KOPT-K1 (cell line): ENCODE measurements at regions not wholly inside any gene's neighbourhood (a gene's known extent, or its start where the extent isn't known, plus 50 kb on each side); places are given as distances from the start of the nearest gene placed in this dataset.
"Not testable (repeated sequence)": the region's sequence is repeated elsewhere in the genome, so short reads cannot be mapped to it uniquely, and the experiment has no call there.

ENCODE experiments used
- H3K27ac ChIP-seq: fragments of 200-600 bp; sonication (generic); 2 replicates; pipeline ENCODE4 v1.5.1; 2016; ENCODE audit warnings: antibody characterized with exemption, mild to moderate bottlenecking, low read depth, low read length; ENCODE audit not compliant: poor library complexity, severe bottlenecking
- H3K36me3 ChIP-seq: fragments of 200-600 bp; sonication (generic); 2 replicates; pipeline ENCODE4 v1.5.1; 2017; ENCODE audit warnings: antibody characterized with exemption, mild to moderate bottlenecking, low read length, moderate library complexity; ENCODE audit not compliant: insufficient read depth
- H3K9me3 ChIP-seq: fragments of 200-600 bp; sonication (generic); 2 replicates; pipeline ENCODE4 v1.5.1; 2017; ENCODE audit warnings: antibody characterized with exemption, low read length, mild to moderate bottlenecking; ENCODE audit not compliant: insufficient read depth, poor library complexity, severe bottlenecking

GRCh38 chr11:38013157-38013556 lies 1415.1 kb upstream of the RAG2 start:
- Histone ChIP-seq H3K27ac (no peak overlapping the region), H3K9me3 (no peaks in the 10 kb centered on the region), H3K36me3 (no peaks in the 10 kb centered on the region)

- no peak overlapping the region for H3K27ac ChIP-seq
- H3K9me3 ChIP-seq, result no peaks in the 10 kb centered on the region
- no peaks in the 10 kb centered on the region for H3K36me3 ChIP-seq
Measured at GRCh38 chr11:38011496-38011895, 1413.5 kb upstream of the RAG2 start.

GRCh38 chr11:38009932-38010331 lies 1411.9 kb upstream of the RAG2 start:
- no peak overlapping the region for H3K27ac ChIP-seq
- no peaks in the 10 kb centered on the region for H3K9me3 ChIP-seq

GRCh38 chr11:38006466-38006865 lies 1408.4 kb upstream of the RAG2 start:
- Histone ChIP-seq H3K27ac (no peak overlapping the region), H3K9me3 (peaks cover 5% of the 10 kb centered on the region), H3K36me3 (no peaks in the 10 kb centered on the region)

More at GRCh38 chr11:38009932-38010331, 1411.9 kb upstream of the RAG2 start:
- H3K36me3 ChIP-seq, result no peaks in the 10 kb centered on the region

- H3K36me3 ChIP-seq, result no peaks in the 10 kb centered on the region
- peaks cover 5% of the 10 kb centered on the region for H3K9me3 ChIP-seq
- H3K27ac ChIP-seq, result no peak overlapping the region
Measured at GRCh38 chr11:38005597-38005996, 1407.6 kb upstream of the RAG2 start.

- H3K36me3 ChIP-seq, result no peaks in the 10 kb centered on the region
- H3K27ac ChIP-seq, result no peak overlapping the region
- peaks cover under 1% of the 10 kb centered on the region for H3K9me3 ChIP-seq
Measured at GRCh38 chr11:37999171-37999570, 1401.1 kb upstream of the RAG2 start.

GRCh38 chr11:37995886-37996285 lies 1397.8 kb upstream of the RAG2 start:
- H3K9me3 ChIP-seq, result no peaks in the 10 kb centered on the region
- no peak overlapping the region for H3K27ac ChIP-seq
- no peaks in the 10 kb centered on the region for H3K36me3 ChIP-seq

- Histone ChIP-seq H3K36me3 (no peaks in the 10 kb centered on the region), H3K27ac (no peak overlapping the region), H3K9me3 (no peaks in the 10 kb centered on the region)
Measured at GRCh38 chr11:37988031-37988430, 1390.0 kb upstream of the RAG2 start.

- Histone ChIP-seq H3K36me3 (no peaks in the 10 kb centered on the region), H3K27ac (no peak overlapping the region), H3K9me3 (no peaks in the 10 kb centered on the region)
Measured at GRCh38 chr11:37984991-37985390, 1387.0 kb upstream of the RAG2 start.

- Histone ChIP-seq H3K9me3 (no peaks in the 10 kb centered on the region), H3K27ac (no peak overlapping the region), H3K36me3 (no peaks in the 10 kb centered on the region)
Measured at GRCh38 chr11:37978647-37979046, 1380.6 kb upstream of the RAG2 start.

- no peak overlapping the region for H3K27ac ChIP-seq
- H3K9me3 ChIP-seq, result no peaks in the 10 kb centered on the region
- no peaks in the 10 kb centered on the region for H3K36me3 ChIP-seq
Measured at GRCh38 chr11:37973941-37974340, 1375.9 kb upstream of the RAG2 start.

GRCh38 chr11:37972691-37973090 lies 1374.7 kb upstream of the RAG2 start:
- Histone ChIP-seq H3K36me3 (no peaks in the 10 kb centered on the region), H3K9me3 (no peaks in the 10 kb centered on the region), H3K27ac (no peak overlapping the region)

- H3K36me3 ChIP-seq, H3K9me3 ChIP-seq, H3K27ac ChIP-seq: not testable (repeated sequence)
Measured at GRCh38 chr11:37969336-37969735, 1371.3 kb upstream of the RAG2 start.

- Histone ChIP-seq H3K36me3 (no peaks in the 10 kb centered on the region), H3K9me3 (no peaks in the 10 kb centered on the region), H3K27ac (no peak overlapping the region)
Measured at GRCh38 chr11:37968148-37968547, 1370.1 kb upstream of the RAG2 start.

- no peak overlapping the region for H3K27ac ChIP-seq
- H3K9me3 ChIP-seq, result no peaks in the 10 kb centered on the region
- H3K36me3 ChIP-seq, result no peaks in the 10 kb centered on the region
Measured at GRCh38 chr11:37967635-37968034, 1369.6 kb upstream of the RAG2 start.

- Histone ChIP-seq H3K27ac (no peak overlapping the region), H3K9me3 (no peaks in the 10 kb centered on the region), H3K36me3 (no peaks in the 10 kb centered on the region)
Measured at GRCh38 chr11:37963440-37963839, 1365.4 kb upstream of the RAG2 start.

- Histone ChIP-seq H3K27ac (no peak overlapping the region), H3K9me3 (no peaks in the 10 kb centered on the region)
Measured at GRCh38 chr11:37957717-37958116, 1359.7 kb upstream of the RAG2 start.

More at GRCh38 chr11:37957717-37958116, 1359.7 kb upstream of the RAG2 start:
- no peaks in the 10 kb centered on the region for H3K36me3 ChIP-seq
